ENCODE measurements at regions not wholly inside any gene's neighbourhood (a gene's known extent, or its start where the extent isn't known, plus 50 kb on each side); places are given as distances from the start of the nearest gene placed in this dataset.

DNA sequence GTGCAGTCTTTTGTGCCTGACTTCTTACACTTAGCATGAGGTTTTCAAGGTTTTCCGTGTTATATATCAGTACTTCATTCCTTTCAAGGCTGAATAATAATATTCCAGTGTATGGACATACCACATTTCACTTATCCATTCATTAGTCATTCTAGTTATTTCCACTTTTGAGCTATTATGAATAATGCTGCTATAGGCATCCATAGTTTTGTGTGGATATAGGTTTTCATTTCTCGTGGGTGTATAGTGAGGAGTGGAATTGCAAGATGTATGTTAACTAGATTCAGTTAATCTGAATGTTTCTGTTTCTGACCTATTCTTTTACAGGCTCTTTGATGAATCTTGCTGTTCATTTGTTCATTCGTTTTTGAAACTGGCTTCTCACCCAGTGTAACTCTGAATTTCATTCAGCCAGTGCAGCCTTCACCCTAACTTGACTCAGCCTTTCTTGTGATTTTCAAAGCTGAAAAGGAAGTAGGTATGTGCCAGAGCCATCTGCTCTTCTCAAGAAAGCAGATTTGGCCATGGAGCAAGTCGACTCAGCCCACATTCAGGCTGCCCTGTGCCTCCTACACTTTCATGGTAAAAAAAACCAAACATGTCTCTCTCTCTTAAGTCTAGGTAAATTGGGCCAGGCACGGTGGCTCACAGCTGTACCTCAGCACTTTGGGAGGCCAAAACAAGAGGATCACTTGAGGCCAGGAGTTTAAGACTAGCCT, 56.3 kb upstream of the NOCT start:
- no peak for DNase-seq

DNA sequence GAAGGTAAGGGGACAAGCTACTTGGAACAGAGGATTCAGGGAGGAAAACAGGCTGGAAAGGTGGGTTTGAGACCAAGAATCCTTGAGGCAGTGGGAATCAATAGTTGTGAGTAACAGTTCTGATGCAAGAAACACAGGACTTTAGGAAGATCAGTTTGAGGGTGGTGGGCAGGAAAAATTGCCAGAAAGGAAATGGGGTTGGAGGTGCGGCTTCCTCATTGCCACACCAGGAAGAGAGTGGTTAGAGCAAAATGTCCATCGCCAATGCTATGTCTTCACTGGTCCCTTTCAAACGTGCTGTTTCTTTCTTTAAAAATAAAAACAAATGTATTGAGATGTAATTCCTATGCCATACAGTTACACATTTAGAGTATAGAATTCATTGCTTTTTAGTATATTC, 57.1 kb upstream of the NOCT start:
- H3K4me1 Mint-ChIP-seq (ENCODE audit: low read depth, unreplicated experiment), result no peaks in the 10 kb centered on the region
- TF ChIP-seq, protein P1, sequence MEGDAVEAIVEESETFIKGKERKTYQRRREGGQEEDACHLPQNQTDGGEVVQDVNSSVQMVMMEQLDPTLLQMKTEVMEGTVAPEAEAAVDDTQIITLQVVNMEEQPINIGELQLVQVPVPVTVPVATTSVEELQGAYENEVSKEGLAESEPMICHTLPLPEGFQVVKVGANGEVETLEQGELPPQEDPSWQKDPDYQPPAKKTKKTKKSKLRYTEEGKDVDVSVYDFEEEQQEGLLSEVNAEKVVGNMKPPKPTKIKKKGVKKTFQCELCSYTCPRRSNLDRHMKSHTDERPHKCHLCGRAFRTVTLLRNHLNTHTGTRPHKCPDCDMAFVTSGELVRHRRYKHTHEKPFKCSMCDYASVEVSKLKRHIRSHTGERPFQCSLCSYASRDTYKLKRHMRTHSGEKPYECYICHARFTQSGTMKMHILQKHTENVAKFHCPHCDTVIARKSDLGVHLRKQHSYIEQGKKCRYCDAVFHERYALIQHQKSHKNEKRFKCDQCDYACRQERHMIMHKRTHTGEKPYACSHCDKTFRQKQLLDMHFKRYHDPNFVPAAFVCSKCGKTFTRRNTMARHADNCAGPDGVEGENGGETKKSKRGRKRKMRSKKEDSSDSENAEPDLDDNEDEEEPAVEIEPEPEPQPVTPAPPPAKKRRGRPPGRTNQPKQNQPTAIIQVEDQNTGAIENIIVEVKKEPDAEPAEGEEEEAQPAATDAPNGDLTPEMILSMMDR (IDR thresholded peaks at IDR 0.05; ENCODE audit: partially characterized antibody, unreplicated experiment), result no peak
- H3K27ac Mint-ChIP-seq (ENCODE audit: unreplicated experiment), result no peak overlapping the region
- DNase-seq, result no peak
- H3K36me3 Mint-ChIP-seq (ENCODE audit: unreplicated experiment), result no peaks in the 10 kb centered on the region
- H3K27me3 Mint-ChIP-seq (ENCODE audit: unreplicated experiment), result no peaks in the 10 kb centered on the region
- H3K4me3 Mint-ChIP-seq (ENCODE audit: unreplicated experiment), result no peak overlapping the region
- H3K9me3 Mint-ChIP-seq (ENCODE audit: unreplicated experiment), result peaks cover 2% of the 10 kb centered on the region

More for the DNA sequence above, 56.3 kb upstream of the NOCT start:
- peaks cover 2% of the 10 kb centered on the region for H3K9me3 Mint-ChIP-seq (ENCODE audit: unreplicated experiment)
- no peaks in the 10 kb centered on the region for H3K4me1 Mint-ChIP-seq (ENCODE audit: low read depth, unreplicated experiment)
- no peaks in the 10 kb centered on the region for H3K27me3 Mint-ChIP-seq (ENCODE audit: unreplicated experiment)
- no peaks in the 10 kb centered on the region for H3K36me3 Mint-ChIP-seq (ENCODE audit: unreplicated experiment)
- no peak overlapping the region for H3K27ac Mint-ChIP-seq (ENCODE audit: unreplicated experiment)
- TF ChIP-seq, protein P1 (IDR thresholded peaks at IDR 0.05; ENCODE audit: partially characterized antibody, unreplicated experiment), result no peak
- H3K4me3 Mint-ChIP-seq (ENCODE audit: unreplicated experiment), result no peak overlapping the region

DNA sequence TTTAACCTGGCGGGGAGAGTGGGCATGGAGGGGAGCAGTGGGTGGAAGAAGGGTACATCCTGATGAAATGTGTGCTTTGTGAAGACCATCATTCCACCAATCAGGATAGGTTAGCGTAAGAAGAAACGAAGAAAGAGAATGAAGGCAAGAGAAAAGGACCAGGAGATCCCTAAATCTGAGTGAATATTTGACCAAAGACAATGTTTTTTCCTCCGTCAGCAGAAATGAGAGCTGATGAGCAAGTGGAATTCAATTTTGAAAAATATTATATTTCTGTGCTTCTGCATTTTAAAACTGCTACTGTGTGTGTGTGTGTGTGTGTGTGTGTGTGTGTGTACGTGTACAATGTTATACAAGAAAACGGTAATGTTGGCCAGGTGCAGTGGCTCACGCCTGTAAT, 58.3 kb upstream of the NOCT start:
- no peak for DNase-seq
- TF ChIP-seq, protein P1 (IDR thresholded peaks at IDR 0.05; ENCODE audit: partially characterized antibody, unreplicated experiment), result no peak
- no peaks in the 10 kb centered on the region for H3K4me1 Mint-ChIP-seq (ENCODE audit: low read depth, unreplicated experiment)
- no peaks in the 10 kb centered on the region for H3K36me3 Mint-ChIP-seq (ENCODE audit: unreplicated experiment)
- H3K9me3 Mint-ChIP-seq (ENCODE audit: unreplicated experiment), result peaks cover 2% of the 10 kb centered on the region
- no peak overlapping the region for H3K27ac Mint-ChIP-seq (ENCODE audit: unreplicated experiment)
- no peak overlapping the region for H3K4me3 Mint-ChIP-seq (ENCODE audit: unreplicated experiment)
- H3K27me3 Mint-ChIP-seq (ENCODE audit: unreplicated experiment), result no peaks in the 10 kb centered on the region

DNA sequence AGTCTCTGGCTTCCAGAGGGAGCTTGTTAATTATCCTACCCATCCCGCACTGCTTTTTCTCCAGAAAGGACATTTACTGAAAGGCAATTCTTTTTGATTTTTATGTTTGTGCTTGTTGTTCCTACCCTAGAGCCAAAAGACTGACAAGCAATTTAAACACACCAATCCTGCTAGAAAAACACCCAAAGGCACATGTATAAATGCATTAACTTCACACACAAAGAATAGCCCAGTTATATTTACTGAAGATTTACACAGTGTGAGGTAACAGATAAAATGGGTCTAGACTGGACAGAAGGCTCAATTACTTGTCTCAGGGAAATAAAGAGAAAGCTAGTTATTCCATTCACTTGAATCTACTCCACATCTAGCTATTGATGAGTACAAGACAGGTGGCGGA, 61.2 kb upstream of the NOCT start:
- no peak overlapping the region for H3K4me3 Mint-ChIP-seq (ENCODE audit: unreplicated experiment)
- H3K27ac Mint-ChIP-seq (ENCODE audit: unreplicated experiment), result no peak overlapping the region
- no peak for DNase-seq
- TF ChIP-seq, protein P1 (IDR thresholded peaks at IDR 0.05; ENCODE audit: partially characterized antibody, unreplicated experiment), result no peak
- no peaks in the 10 kb centered on the region for H3K27me3 Mint-ChIP-seq (ENCODE audit: unreplicated experiment)
- H3K9me3 Mint-ChIP-seq (ENCODE audit: unreplicated experiment), result peaks cover 2% of the 10 kb centered on the region
- no peaks in the 10 kb centered on the region for H3K4me1 Mint-ChIP-seq (ENCODE audit: low read depth, unreplicated experiment)
- no peaks in the 10 kb centered on the region for H3K36me3 Mint-ChIP-seq (ENCODE audit: unreplicated experiment)

DNA sequence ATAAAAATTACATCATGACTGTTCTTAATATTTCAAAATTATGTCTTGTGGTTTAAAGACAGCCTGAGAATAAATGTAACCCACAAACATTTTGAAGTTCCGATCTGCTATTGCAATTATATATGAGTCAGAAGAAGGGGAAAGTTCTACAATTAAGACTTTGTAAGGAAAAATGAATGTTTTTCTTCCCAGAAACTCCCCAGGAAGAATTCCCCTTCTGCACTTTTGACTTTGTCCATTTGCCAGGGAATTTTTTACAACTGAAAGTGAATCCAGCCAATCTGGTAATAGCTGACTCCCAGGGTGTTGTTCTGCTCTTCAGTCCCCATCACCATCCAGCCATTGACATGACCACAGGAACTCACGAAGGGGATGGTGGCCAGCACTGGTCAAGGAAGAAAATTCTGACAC, 61.6 kb upstream of the NOCT start:
- H3K27ac Mint-ChIP-seq (ENCODE audit: unreplicated experiment), result no peak overlapping the region

More for the DNA sequence above, 61.6 kb upstream of the NOCT start:
- H3K9me3 Mint-ChIP-seq (ENCODE audit: unreplicated experiment), result peaks cover 2% of the 10 kb centered on the region
- DNase-seq, result no peak
- no peaks in the 10 kb centered on the region for H3K27me3 Mint-ChIP-seq (ENCODE audit: unreplicated experiment)
- H3K4me1 Mint-ChIP-seq (ENCODE audit: low read depth, unreplicated experiment), result no peaks in the 10 kb centered on the region
- TF ChIP-seq, protein P1 (IDR thresholded peaks at IDR 0.05; ENCODE audit: partially characterized antibody, unreplicated experiment), result no peak
- no peaks in the 10 kb centered on the region for H3K36me3 Mint-ChIP-seq (ENCODE audit: unreplicated experiment)
- no peak overlapping the region for H3K4me3 Mint-ChIP-seq (ENCODE audit: unreplicated experiment)
